ENCODE measurements at regions not wholly inside any gene's neighbourhood (a gene's known extent, or its start where the extent isn't known, plus 50 kb on each side); places are given as distances from the start of the nearest gene placed in this dataset.

DNA sequence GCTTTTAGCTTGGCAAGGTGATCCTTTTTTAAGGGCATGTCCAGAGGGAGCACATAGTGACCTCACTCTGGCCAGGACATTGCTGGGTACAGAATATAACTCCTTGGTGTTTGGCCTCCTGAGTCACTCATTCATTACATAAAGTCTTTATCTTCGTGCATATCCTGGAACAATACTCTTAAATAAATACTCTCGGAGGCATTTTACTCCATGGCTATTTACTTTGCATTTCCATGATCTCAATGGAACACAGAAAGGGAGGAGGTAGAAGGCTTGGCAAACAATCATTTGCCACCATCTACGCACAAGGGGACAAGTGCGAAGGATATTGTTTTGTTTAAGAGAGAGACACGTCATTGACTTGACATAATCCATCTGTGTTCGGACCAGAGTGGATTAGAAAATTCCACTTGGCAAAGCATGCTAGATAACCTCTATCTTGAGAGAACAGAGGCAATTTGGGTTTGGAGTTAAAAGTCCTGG lies 210.0 kb downstream of the IRS2 start:
- Mint-ChIP-seq H3K4me1 (ENCODE audit: low read depth) (peaks cover 5% of the 10 kb centered on the region), H3K27ac (no peak overlapping the region), H3K4me3 (no peak overlapping the region), H3K9me3 (ENCODE audit: insufficient read depth) (no peaks in the 10 kb centered on the region), H3K27me3 (ENCODE audit: low read depth) (peaks cover 5% of the 10 kb centered on the region), H3K36me3 (ENCODE audit: low read depth) (no peaks in the 10 kb centered on the region)
- ATAC-seq (no peak), DNase-seq (no peak)
- CTCF ChIA-PET: no interaction called here
- POLR2A ChIA-PET: no interaction called here

DNA sequence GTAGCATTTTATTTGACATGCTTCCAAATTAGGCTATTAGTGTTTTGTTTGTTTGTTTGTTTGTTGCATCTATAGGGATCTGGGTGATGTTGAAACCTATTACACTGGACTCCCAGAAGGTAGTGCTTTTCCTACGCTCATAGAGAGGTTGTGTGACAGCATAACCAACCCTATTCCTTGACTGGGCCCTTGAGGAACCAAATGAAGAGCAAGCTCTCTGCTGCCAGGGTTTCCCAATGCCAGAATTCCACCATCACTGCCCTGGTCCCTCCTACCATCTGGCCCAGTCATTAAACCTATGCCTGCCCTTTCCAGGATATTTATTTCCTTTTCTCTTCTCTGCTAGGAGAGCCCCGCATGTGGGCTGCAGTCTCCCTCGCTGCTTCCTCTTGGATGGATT lies 210.6 kb downstream of the IRS2 start:
- ATAC-seq: no peak
- no peaks in the 10 kb centered on the region for H3K36me3 Mint-ChIP-seq (ENCODE audit: low read depth)
- H3K27ac Mint-ChIP-seq: no peak overlapping the region
- ChIA-PET POLR2A (no interaction called here), CTCF (no interaction called here)
- no peak for DNase-seq
- H3K27me3 Mint-ChIP-seq (ENCODE audit: low read depth): peaks cover 5% of the 10 kb centered on the region
- H3K4me1 Mint-ChIP-seq (ENCODE audit: low read depth): peaks cover 9% of the 10 kb centered on the region
- H3K4me3 Mint-ChIP-seq: no peak overlapping the region
- H3K9me3 Mint-ChIP-seq (ENCODE audit: insufficient read depth): no peaks in the 10 kb centered on the region

DNA sequence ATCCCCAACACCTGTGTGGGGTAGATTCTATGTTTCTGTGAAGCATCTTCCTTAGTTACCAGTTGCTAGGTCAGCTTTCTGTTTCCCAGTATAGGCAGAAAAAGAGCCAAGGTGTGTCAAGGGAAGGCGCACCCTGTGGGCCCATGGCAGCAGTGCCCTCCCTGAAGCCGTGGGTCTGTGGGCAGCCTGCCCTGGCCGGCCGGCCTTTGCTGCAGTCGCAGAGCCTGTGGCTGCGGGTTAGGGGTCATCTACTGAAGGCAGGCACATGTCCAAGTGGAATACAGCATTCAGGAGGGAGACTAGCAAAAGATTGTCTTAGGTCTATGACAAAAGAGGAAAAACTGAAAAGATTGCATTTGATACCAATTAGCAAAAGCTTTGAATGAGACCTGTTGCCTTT lies 214.0 kb downstream of the IRS2 start:
- H3K4me1 Mint-ChIP-seq (ENCODE audit: low read depth): peaks cover 19% of the 10 kb centered on the region
- no peaks in the 10 kb centered on the region for H3K9me3 Mint-ChIP-seq (ENCODE audit: insufficient read depth)
- ATAC-seq: no peak
- POLR2A ChIA-PET: no interaction called here
- DNase-seq: no peak
- peaks cover 6% of the 10 kb centered on the region for H3K36me3 Mint-ChIP-seq (ENCODE audit: low read depth)
- H3K27ac Mint-ChIP-seq: no peak overlapping the region
- no peak overlapping the region for H3K4me3 Mint-ChIP-seq
- H3K27me3 Mint-ChIP-seq (ENCODE audit: low read depth): peaks cover 3% of the 10 kb centered on the region
- CTCF ChIA-PET: no interaction called here

- H3K27me3 Mint-ChIP-seq (ENCODE audit: low read depth): no peaks in the 10 kb centered on the region
- H3K27ac Mint-ChIP-seq: peak overlapping the region; percentile 92
- H3K4me3 Mint-ChIP-seq: peak overlapping the region; percentile 58
- peaks cover 19% of the 10 kb centered on the region for H3K4me1 Mint-ChIP-seq (ENCODE audit: low read depth)
- ATAC-seq (peak; percentile 99), DNase-seq (peak; percentile 81)
- ChIA-PET POLR2A (interaction anchor here (0.8 kb wide), 1 partner anchor 40 kb away, joined by 4 read pairs; no protein-coding TSS in a partner anchor), CTCF (interaction anchor here (0.7 to 1.3 kb wide), 2 partner anchors 17 to 25 kb away, joined by 3 read pairs; no protein-coding TSS in a partner anchor)
- H3K36me3 Mint-ChIP-seq (ENCODE audit: low read depth): peaks cover 6% of the 10 kb centered on the region
- no peaks in the 10 kb centered on the region for H3K9me3 Mint-ChIP-seq (ENCODE audit: insufficient read depth)
Observed at GRCh38 chr13:109569958-109570711, 216.2 kb downstream of the IRS2 start.

GRCh38 chr13:109568339-109568818 lies 218.0 kb downstream of the IRS2 start:
- peaks cover 6% of the 10 kb centered on the region for H3K36me3 Mint-ChIP-seq (ENCODE audit: low read depth)

GRCh38 chr13:109567315-109567714 lies 219.1 kb downstream of the IRS2 start:
- Mint-ChIP-seq H3K4me3 (no peak overlapping the region), H3K9me3 (ENCODE audit: insufficient read depth) (no peaks in the 10 kb centered on the region), H3K4me1 (ENCODE audit: low read depth) (peaks cover 17% of the 10 kb centered on the region), H3K27ac (no peak overlapping the region), H3K36me3 (ENCODE audit: low read depth) (peaks cover 6% of the 10 kb centered on the region), H3K27me3 (ENCODE audit: low read depth) (peaks cover 5% of the 10 kb centered on the region)
- CTCF ChIA-PET: no interaction called here
- DNase-seq: no peak
- ATAC-seq: no peak
- POLR2A ChIA-PET: no interaction called here

More at GRCh38 chr13:109568339-109568818, 218.0 kb downstream of the IRS2 start:
- H3K4me3 Mint-ChIP-seq: no peak overlapping the region
- no peak for ATAC-seq
- no peak overlapping the region for H3K27ac Mint-ChIP-seq
- H3K9me3 Mint-ChIP-seq (ENCODE audit: insufficient read depth): no peaks in the 10 kb centered on the region
- ChIA-PET POLR2A (no interaction called here), CTCF (no interaction called here)
- DNase-seq: no peak
- H3K27me3 Mint-ChIP-seq (ENCODE audit: low read depth): peaks cover 2% of the 10 kb centered on the region
- peaks cover 19% of the 10 kb centered on the region for H3K4me1 Mint-ChIP-seq (ENCODE audit: low read depth)

DNA sequence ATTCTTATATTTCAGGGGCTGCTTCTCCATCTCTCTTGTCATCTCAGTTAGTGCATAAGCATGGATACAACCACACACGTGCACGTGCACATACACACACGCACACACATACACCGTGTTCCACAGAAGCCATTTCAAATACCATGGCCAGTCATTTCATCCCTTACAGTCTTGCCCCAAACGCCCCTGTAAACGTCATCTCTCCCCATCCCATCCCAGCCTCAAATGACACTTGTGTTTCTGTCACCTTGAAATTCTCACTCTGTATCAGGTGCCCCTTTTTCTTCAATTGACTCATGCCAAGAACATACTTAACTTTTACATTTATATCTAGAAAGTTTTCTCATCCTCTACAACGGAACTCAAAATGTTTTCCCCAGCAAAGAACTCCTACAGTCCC lies 220.5 kb downstream of the IRS2 start:
- H3K27ac Mint-ChIP-seq: no peak overlapping the region
- H3K9me3 Mint-ChIP-seq (ENCODE audit: insufficient read depth): no peaks in the 10 kb centered on the region
- ATAC-seq: no peak
- no peak overlapping the region for H3K4me3 Mint-ChIP-seq
- DNase-seq: no peak
- peaks cover 11% of the 10 kb centered on the region for H3K4me1 Mint-ChIP-seq (ENCODE audit: low read depth)
- H3K36me3 Mint-ChIP-seq (ENCODE audit: low read depth): peaks cover 6% of the 10 kb centered on the region
- ChIA-PET CTCF (no interaction called here), POLR2A (no interaction called here)
- H3K27me3 Mint-ChIP-seq (ENCODE audit: low read depth): peaks cover 7% of the 10 kb centered on the region

DNA sequence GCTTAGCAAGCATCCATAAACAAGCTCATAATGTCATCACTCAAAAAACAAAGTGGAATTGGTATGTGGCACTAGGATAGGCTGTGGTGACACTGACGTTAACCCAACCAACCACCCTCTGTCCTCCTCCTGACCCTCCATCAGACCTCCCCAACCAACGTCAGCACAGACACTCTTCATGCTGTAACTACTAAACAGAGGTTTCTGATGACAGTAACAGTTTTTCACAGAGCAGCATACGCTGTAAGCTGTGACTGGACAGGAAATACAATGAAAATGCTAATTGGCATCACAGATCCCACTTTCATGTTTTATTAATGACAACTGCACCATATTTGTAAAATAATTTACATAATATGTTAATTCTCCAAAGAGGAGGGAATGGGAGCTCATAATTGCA lies 238.0 kb downstream of the IRS2 start:
- POLR2A ChIA-PET: no interaction called here
- no peaks in the 10 kb centered on the region for H3K36me3 Mint-ChIP-seq (ENCODE audit: low read depth)
- H3K4me3 Mint-ChIP-seq: no peak overlapping the region
- H3K27me3 Mint-ChIP-seq (ENCODE audit: low read depth): peaks cover 3% of the 10 kb centered on the region
- no peak overlapping the region for H3K27ac Mint-ChIP-seq
- no peaks in the 10 kb centered on the region for H3K9me3 Mint-ChIP-seq (ENCODE audit: insufficient read depth)
- no peak for DNase-seq
- CTCF ChIA-PET: no interaction called here
- H3K4me1 Mint-ChIP-seq (ENCODE audit: low read depth): peaks cover 5% of the 10 kb centered on the region
- no peak for ATAC-seq

- H3K36me3 Mint-ChIP-seq (ENCODE audit: low read depth): no peaks in the 10 kb centered on the region
- no peaks in the 10 kb centered on the region for H3K9me3 Mint-ChIP-seq (ENCODE audit: insufficient read depth)
- CTCF ChIA-PET: no interaction called here
- ATAC-seq: no peak
- peaks cover 5% of the 10 kb centered on the region for H3K4me1 Mint-ChIP-seq (ENCODE audit: low read depth)
- DNase-seq: no peak
- POLR2A ChIA-PET: no interaction called here
- H3K27me3 Mint-ChIP-seq (ENCODE audit: low read depth): peaks cover 3% of the 10 kb centered on the region
- no peak overlapping the region for H3K27ac Mint-ChIP-seq
- H3K4me3 Mint-ChIP-seq: no peak overlapping the region
Observed at GRCh38 chr13:109547942-109548341, 238.4 kb downstream of the IRS2 start.

DNA sequence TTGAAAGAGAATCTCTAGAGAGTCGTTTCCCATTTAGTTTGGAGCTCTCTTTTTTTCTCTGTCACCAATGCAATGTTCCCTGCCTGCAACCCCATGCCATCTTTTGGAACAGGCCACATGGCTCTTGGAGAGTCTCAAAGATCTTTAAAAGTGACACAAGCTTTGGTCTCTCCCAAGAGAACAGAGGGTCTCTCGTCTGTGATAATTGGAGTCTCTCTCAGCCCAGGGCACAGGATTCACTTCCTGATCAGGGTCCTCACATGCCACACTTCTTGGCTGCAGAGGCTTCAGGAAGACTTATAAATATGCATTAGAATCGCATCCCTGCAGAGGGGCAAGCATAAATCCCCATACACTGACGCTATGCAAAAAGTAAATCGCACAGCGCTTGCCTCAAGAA lies 240.5 kb downstream of the IRS2 start:
- DNase-seq (no peak), ATAC-seq (no peak)
- Mint-ChIP-seq H3K9me3 (ENCODE audit: insufficient read depth) (no peaks in the 10 kb centered on the region), H3K36me3 (ENCODE audit: low read depth) (no peaks in the 10 kb centered on the region), H3K4me1 (ENCODE audit: low read depth) (peaks cover 5% of the 10 kb centered on the region), H3K4me3 (no peak overlapping the region), H3K27ac (no peak overlapping the region), H3K27me3 (ENCODE audit: low read depth) (peaks cover 3% of the 10 kb centered on the region)
- ChIA-PET POLR2A (no interaction called here), CTCF (no interaction called here)

DNA sequence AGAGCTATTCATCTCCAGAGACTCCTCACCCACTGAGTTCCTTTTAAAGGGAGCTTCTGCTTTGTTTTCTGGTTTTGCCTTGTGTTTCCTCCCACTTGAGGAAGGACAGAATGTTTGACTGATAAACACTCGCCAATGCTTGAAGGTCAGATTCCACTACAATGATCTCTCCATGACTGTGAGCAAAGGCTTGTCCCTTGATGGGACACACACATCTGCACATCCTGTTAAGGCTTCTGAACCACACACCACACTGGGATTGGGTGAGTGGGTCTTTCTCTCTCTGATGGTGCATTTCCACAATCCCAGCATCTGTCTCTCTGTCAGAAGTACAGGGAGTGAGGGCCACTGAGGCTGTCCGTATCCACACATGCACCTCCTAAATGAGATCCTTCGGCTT lies 245.3 kb downstream of the IRS2 start:
- no peaks in the 10 kb centered on the region for H3K9me3 Mint-ChIP-seq (ENCODE audit: insufficient read depth)
- peaks cover 5% of the 10 kb centered on the region for H3K4me1 Mint-ChIP-seq (ENCODE audit: low read depth)
- ChIA-PET POLR2A (no interaction called here), CTCF (no interaction called here)
- no peak overlapping the region for H3K27ac Mint-ChIP-seq
- H3K27me3 Mint-ChIP-seq (ENCODE audit: low read depth): peaks cover 3% of the 10 kb centered on the region
- H3K36me3 Mint-ChIP-seq (ENCODE audit: low read depth): no peaks in the 10 kb centered on the region
- H3K4me3 Mint-ChIP-seq: no peak overlapping the region
- ATAC-seq (no peak), DNase-seq (no peak)

- Mint-ChIP-seq H3K27me3 (ENCODE audit: low read depth) (peaks cover 3% of the 10 kb centered on the region), H3K4me3 (no peak overlapping the region), H3K4me1 (ENCODE audit: low read depth) (no peaks in the 10 kb centered on the region), H3K9me3 (ENCODE audit: insufficient read depth) (no peaks in the 10 kb centered on the region), H3K36me3 (ENCODE audit: low read depth) (no peaks in the 10 kb centered on the region), H3K27ac (no peak overlapping the region)
- CTCF ChIA-PET: no interaction called here
- POLR2A ChIA-PET: no interaction called here
- ATAC-seq (no peak), DNase-seq (no peak)
Observed at GRCh38 chr13:109537584-109537983, 248.8 kb downstream of the IRS2 start.

GRCh38 chr13:109533350-109533749 lies 253.0 kb downstream of the IRS2 start:
- POLR2A ChIA-PET: no interaction called here
- H3K27ac Mint-ChIP-seq: no peak overlapping the region

More at GRCh38 chr13:109533350-109533749, 253.0 kb downstream of the IRS2 start:
- H3K36me3 Mint-ChIP-seq (ENCODE audit: low read depth): no peaks in the 10 kb centered on the region
- H3K9me3 Mint-ChIP-seq (ENCODE audit: insufficient read depth): no peaks in the 10 kb centered on the region
- CTCF ChIA-PET: no interaction called here
- no peaks in the 10 kb centered on the region for H3K4me1 Mint-ChIP-seq (ENCODE audit: low read depth)
- peaks cover 5% of the 10 kb centered on the region for H3K27me3 Mint-ChIP-seq (ENCODE audit: low read depth)
- no peak overlapping the region for H3K4me3 Mint-ChIP-seq
- DNase-seq (no peak), ATAC-seq (no peak)
